AG04450 (cell line): ENCODE measurements at regions not wholly inside any gene's neighbourhood (a gene's known extent, or its start where the extent isn't known, plus 50 kb on each side); places are given as distances from the start of the nearest gene placed in this dataset.

Experiments used
- CTCF ChIA-PET: fragments of 300-600, 350-600 bp; formaldehyde crosslinking; extraction: SDS; loops from one replicate; lab custom pipeline; 2022; ENCODE audit warnings: antibody characterized with exemption, inconsistent platforms; lab: Charles Lee
- POLR2A ChIA-PET: fragments of 350-600 bp; formaldehyde crosslinking; extraction: SDS; loops from one replicate; lab custom pipeline; 2021; ENCODE audit warnings: antibody characterized with exemption, inconsistent platforms; lab: Yijun Ruan, JAX
- DNase-seq: peaks from one replicate; pipeline ENCODE4 v3.0.0-alpha.2; 2011; ENCODE audit warnings: low read depth, low spot score
- H3K27ac ChIP-seq: one replicate; pipeline ENCODE4 v1.5.1; 2012; ENCODE audit warnings: low read depth, low read length, control low read depth
- H3K27me3 ChIP-seq: one replicate; pipeline ENCODE4 v1.6.0; 2012; ENCODE audit warnings: low read length; ENCODE audit not compliant: control insufficient read depth, insufficient read depth
- H3K4me3 ChIP-seq: 2 replicates; pipeline ENCODE4 v1.5.1; 2011; ENCODE audit warnings: mild to moderate bottlenecking, low read depth, low read length, control low read depth
- H3K9me3 ChIP-seq: 2 replicates; pipeline ENCODE4 v1.5.1; 2012; ENCODE audit warnings: low read length; ENCODE audit not compliant: control insufficient read depth, insufficient read depth
- TF ChIP-seq, protein P1 (sequence below): IDR thresholded peaks from 2 replicates; pipeline ENCODE4 v1.5.1; 2011; ENCODE audit warnings: low read depth, low read length, control low read depth, inconsistent platforms

DNA sequence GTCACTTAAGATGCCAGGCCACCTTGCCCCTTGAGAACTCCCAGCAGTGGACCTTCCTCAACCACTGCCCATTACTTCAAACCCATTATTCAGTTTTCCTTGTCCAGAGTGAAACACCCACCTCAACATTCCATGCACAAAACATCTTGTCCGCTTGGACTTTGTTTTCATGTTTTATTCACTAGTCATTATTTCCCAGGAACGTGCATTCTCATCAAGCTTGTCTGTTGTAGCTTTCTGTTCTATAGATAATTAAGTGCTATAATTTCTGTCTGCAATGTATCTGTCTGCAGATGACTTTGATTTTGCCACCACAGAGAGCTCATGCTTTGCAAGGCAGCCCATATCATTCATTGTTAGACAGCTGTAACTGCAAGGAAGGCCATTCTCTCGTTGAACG is 117.4 kb downstream of the RAB18 start:
- ChIA-PET CTCF (interaction anchor here (0.5 kb wide), 1 partner anchor 62 kb away, joined by 4 read pairs; no protein-coding TSS in a partner anchor), POLR2A (interaction anchor here (0.7 kb wide), 1 partner anchor 1730 kb away, joined by 3 read pairs; no protein-coding TSS in a partner anchor)
- TF ChIP-seq, protein P1, sequence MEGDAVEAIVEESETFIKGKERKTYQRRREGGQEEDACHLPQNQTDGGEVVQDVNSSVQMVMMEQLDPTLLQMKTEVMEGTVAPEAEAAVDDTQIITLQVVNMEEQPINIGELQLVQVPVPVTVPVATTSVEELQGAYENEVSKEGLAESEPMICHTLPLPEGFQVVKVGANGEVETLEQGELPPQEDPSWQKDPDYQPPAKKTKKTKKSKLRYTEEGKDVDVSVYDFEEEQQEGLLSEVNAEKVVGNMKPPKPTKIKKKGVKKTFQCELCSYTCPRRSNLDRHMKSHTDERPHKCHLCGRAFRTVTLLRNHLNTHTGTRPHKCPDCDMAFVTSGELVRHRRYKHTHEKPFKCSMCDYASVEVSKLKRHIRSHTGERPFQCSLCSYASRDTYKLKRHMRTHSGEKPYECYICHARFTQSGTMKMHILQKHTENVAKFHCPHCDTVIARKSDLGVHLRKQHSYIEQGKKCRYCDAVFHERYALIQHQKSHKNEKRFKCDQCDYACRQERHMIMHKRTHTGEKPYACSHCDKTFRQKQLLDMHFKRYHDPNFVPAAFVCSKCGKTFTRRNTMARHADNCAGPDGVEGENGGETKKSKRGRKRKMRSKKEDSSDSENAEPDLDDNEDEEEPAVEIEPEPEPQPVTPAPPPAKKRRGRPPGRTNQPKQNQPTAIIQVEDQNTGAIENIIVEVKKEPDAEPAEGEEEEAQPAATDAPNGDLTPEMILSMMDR: no peak
- no peak for DNase-seq
- no peaks in the 10 kb centered on the region for H3K27me3 ChIP-seq
- H3K4me3 ChIP-seq: no peak overlapping the region
- no peaks in the 10 kb centered on the region for H3K9me3 ChIP-seq
- H3K27ac ChIP-seq: no peak overlapping the region

DNA sequence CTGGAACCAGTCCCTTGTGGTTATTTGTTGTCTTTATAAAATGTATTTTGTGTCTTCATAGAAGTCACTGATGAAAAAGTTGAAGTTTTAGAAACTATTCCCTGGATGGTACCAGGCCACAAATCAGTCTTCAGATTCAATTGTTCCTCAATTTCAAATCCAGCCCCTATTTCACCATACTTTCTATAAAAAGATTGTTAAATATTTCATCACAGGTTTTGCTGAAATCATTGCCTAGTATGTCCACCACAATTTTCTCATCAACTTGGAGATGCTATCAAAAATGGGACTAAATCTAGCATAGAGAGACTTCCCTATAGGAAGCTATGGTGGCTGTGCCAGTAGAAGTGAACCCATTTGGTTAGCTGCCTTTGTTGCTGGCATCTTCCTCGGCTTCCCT is 118.5 kb downstream of the RAB18 start:
- no peak overlapping the region for H3K27ac ChIP-seq
- no peaks in the 10 kb centered on the region for H3K9me3 ChIP-seq
- ChIA-PET CTCF (no interaction called here), POLR2A (no interaction called here)
- TF ChIP-seq, protein P1: no peak
- H3K4me3 ChIP-seq: no peak overlapping the region
- DNase-seq: no peak
- no peaks in the 10 kb centered on the region for H3K27me3 ChIP-seq
